Stimulated activated CD4-positive, alpha-beta T cell treated with anti-CD3 and anti-CD28 coated beads, TNF-alpha, amount 100 ng/mL, for 24 hours (primary cell): ENCODE measurements at regions not wholly inside any gene's neighbourhood (a gene's known extent, or its start where the extent isn't known, plus 50 kb on each side); places are given as distances from the start of the nearest gene placed in this dataset.

Experiments used
- DNase-seq, 3 experiments: peaks; one replicate each; pipeline ENCODE4 v3.0.0-alpha.2; 2020; ENCODE audit warnings: low read depth in 3 of 3

DNA sequence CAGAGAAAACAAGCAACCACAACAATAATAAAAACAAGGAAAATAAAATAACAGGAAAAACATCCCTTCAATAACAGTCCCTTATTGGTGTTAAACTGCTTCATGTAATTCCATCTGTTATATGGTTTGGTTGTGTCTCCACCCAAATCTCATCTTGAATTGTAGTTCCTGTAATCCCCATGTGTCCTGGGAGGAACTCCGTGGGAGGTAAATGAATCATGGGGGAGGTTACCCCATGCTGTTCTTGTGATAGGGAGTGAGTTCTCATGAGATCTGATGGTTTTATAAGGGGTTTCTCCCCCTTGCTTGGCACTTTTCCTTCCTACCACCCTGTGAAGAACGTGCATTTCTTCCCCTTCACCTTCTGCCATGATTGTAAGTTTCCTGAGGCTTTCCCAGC, 369.8 kb downstream of the TMEM232 start:
- no peak for DNase-seq

GRCh38 chr5:110359221-110359620, 367.2 kb downstream of the TMEM232 start:
- DNase-seq, result no peak

DNA sequence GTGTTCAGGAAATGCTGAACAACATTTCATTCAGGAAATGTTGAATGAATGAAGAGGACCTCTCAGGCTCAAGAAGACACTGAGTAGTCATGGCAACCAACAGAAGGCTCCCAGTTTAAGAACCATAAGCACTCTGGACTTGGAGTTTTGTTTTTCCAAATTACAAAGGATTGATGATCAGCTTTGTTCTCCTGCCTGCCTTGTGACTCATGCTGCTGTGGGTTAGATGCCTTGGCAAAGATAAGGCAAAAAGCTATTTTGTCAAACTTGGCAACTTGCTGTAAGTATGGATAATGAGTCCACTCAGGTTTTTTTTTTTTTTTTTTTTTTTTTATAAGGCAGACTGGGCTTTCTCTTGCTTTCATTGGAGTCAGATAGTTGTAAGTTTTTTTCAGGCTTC, 365.0 kb downstream of the TMEM232 start:
- DNase-seq, result no peak

GRCh38 chr5:110362261-110362660, 364.2 kb downstream of the TMEM232 start:
- no peak for DNase-seq

- DNase-seq, result no peak
These were observed 359.8 kb downstream of the TMEM232 start for GRCh38 chr5:110366716-110367115.
